GM12892 (cell line): ENCODE measurements at regions not wholly inside any gene's neighbourhood (a gene's known extent, or its start where the extent isn't known, plus 50 kb on each side); places are given as distances from the start of the nearest gene placed in this dataset.

ENCODE experiments used
- POLR2AphosphoS5 ChIP-seq: IDR thresholded peaks from 2 replicates; pipeline ENCODE4 v1.6.1; 2011; ENCODE audit warnings: low read depth, low read length, control low read depth
- TAF1 ChIP-seq: IDR thresholded peaks from 2 replicates; pipeline ENCODE4 v1.6.1; 2011; ENCODE audit warnings: low read depth, mild to moderate bottlenecking, control low read depth, low read length, borderline replicate concordance

DNA sequence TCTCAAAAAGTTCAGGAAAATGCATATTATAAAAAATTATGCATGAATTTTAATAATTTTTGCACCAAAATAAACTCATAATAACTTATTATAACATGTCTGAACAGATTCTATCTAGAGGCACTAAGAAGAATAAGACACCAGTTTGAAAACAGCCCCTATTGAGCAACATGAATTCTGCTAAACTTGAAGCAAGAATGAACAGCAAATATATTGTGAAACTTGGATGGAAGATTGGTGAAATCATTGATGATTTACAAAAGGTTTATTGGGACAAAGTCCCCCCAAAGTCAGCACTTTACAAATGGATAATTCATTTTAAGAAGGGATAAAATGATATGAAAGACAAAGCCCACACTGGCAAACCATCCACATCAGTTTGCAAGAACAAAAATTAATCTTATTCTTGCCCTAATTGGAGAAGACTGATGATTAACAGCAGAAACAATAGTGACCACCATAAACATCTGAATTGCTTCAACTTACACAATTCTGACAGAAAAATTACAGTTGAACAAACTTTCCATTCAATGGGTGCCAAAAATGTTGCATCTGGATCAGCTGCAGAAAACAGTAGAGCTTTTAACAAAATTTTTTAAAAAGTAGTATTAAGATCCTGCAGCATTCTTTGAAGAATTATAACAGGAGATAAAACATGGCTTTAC, 257.5 kb upstream of the FAT3 start:
- TF ChIP-seq TAF1 (no peak), POLR2AphosphoS5 (no peak)
